ENCODE measurements at regions not wholly inside any gene's neighbourhood (a gene's known extent, or its start where the extent isn't known, plus 50 kb on each side); places are given as distances from the start of the nearest gene placed in this dataset.

GRCh38 chr1:114314098-114314497 is 160.4 kb upstream of the SYT6 start:
- DNase-seq: no peak

GRCh38 chr1:114310695-114311271 is 157.1 kb upstream of the SYT6 start:
- DNase-seq: peak; percentile 16

GRCh38 chr1:114302821-114303220 is 149.2 kb upstream of the SYT6 start:
- no peak for DNase-seq

- DNase-seq: peak; percentile 36
Measured at GRCh38 chr1:114299331-114299975, 145.8 kb upstream of the SYT6 start.

- no peak for DNase-seq
Measured at GRCh38 chr1:114298008-114298407, 144.3 kb upstream of the SYT6 start.

- no peak for DNase-seq
Measured at GRCh38 chr1:114296413-114296812, 142.7 kb upstream of the SYT6 start.

GRCh38 chr1:114295321-114295720 is 141.7 kb upstream of the SYT6 start:
- DNase-seq: no peak

GRCh38 chr1:114292835-114293234 is 139.2 kb upstream of the SYT6 start:
- no peak for DNase-seq

GRCh38 chr1:114292194-114292593 is 138.5 kb upstream of the SYT6 start:
- no peak for DNase-seq

GRCh38 chr1:114290776-114291175 is 137.1 kb upstream of the SYT6 start:
- no peak for DNase-seq

- DNase-seq: no peak
Measured at GRCh38 chr1:114290341-114290740, 136.7 kb upstream of the SYT6 start.

- no peak for DNase-seq
Measured at GRCh38 chr1:114289824-114290223, 136.2 kb upstream of the SYT6 start.

- no peak for DNase-seq
Measured at GRCh38 chr1:114289306-114289705, 135.6 kb upstream of the SYT6 start.

GRCh38 chr1:114286960-114287359 is 133.3 kb upstream of the SYT6 start:
- no peak for DNase-seq

- no peak for DNase-seq
Measured at GRCh38 chr1:114286179-114286578, 132.5 kb upstream of the SYT6 start.

GRCh38 chr1:114282751-114283403 is 129.2 kb upstream of the SYT6 start:
- DNase-seq: no peak

GRCh38 chr1:114278911-114279310 is 125.2 kb upstream of the SYT6 start:
- DNase-seq: no peak

- DNase-seq: no peak
Measured at GRCh38 chr1:114278430-114278829, 124.8 kb upstream of the SYT6 start.

GRCh38 chr1:114274621-114275317 is 121.1 kb upstream of the SYT6 start:
- DNase-seq: no peak

GRCh38 chr1:114272593-114272992 is 118.9 kb upstream of the SYT6 start:
- DNase-seq: no peak

- DNase-seq: no peak
Measured at GRCh38 chr1:114270718-114271117, 117.0 kb upstream of the SYT6 start.

- no peak for DNase-seq
Measured at GRCh38 chr1:114270282-114270681, 116.6 kb upstream of the SYT6 start.

- DNase-seq: no peak
Measured at GRCh38 chr1:114269539-114269938, 115.9 kb upstream of the SYT6 start.
